Ishikawa (cell line): ENCODE measurements at regions not wholly inside any gene's neighbourhood (a gene's known extent, or its start where the extent isn't known, plus 50 kb on each side); places are given as distances from the start of the nearest gene placed in this dataset.

Experiments
- CEBPB ChIP-seq: IDR thresholded peaks from 2 replicates; pipeline ENCODE4 v1.6.1; 2012
- CREB1 ChIP-seq: IDR thresholded peaks from 2 replicates; pipeline ENCODE4 v1.6.1; 2012; ENCODE audit warnings: low read depth
- EGR1 ChIP-seq: IDR thresholded peaks from 2 replicates; pipeline ENCODE4 v1.6.1; 2012
- EP300 ChIP-seq: IDR thresholded peaks from 2 replicates; pipeline ENCODE4 v1.6.1; 2012; ENCODE audit warnings: borderline replicate concordance
- FOXM1 ChIP-seq: IDR thresholded peaks from 2 replicates; pipeline ENCODE4 v1.6.1; 2012; ENCODE audit warnings: low read depth, borderline replicate concordance
- MAX ChIP-seq: IDR thresholded peaks from 2 replicates; pipeline ENCODE4 v1.6.1; 2012
- NFIC ChIP-seq: IDR thresholded peaks from 2 replicates; pipeline ENCODE4 v1.6.1; 2012
- RAD21 ChIP-seq: IDR thresholded peaks from 2 replicates; pipeline ENCODE4 v1.6.1; 2012; ENCODE audit warnings: low read depth
- REST ChIP-seq: IDR thresholded peaks from 2 replicates; pipeline ENCODE4 v1.6.1; 2012; ENCODE audit warnings: low read depth, mild to moderate bottlenecking
- TAF1 ChIP-seq: IDR thresholded peaks from 2 replicates; pipeline ENCODE4 v1.6.1; 2012; ENCODE audit warnings: low read depth, mild to moderate bottlenecking
- TCF12 ChIP-seq: IDR thresholded peaks from 2 replicates; pipeline ENCODE4 v1.6.1; 2012; ENCODE audit warnings: low read depth
- TEAD4 ChIP-seq: IDR thresholded peaks from 2 replicates; pipeline ENCODE4 v1.6.1; 2012
- USF1 ChIP-seq: IDR thresholded peaks from 2 replicates; pipeline ENCODE4 v1.6.1; 2012
- YY1 ChIP-seq: IDR thresholded peaks from 2 replicates; pipeline ENCODE4 v1.6.1; 2012; ENCODE audit warnings: low read depth
- ZBTB7A ChIP-seq: IDR thresholded peaks from 2 replicates; pipeline ENCODE4 v1.6.1; 2012; ENCODE audit warnings: low read depth

GRCh38 chr10:53379956-53380355 lies 607.4 kb upstream of the MBL2 start:
- TF ChIP-seq TAF1 (no peak), USF1 (no peak), MAX (no peak), TEAD4 (no peak), EP300 (no peak), NFIC (no peak), FOXM1 (no peak), YY1 (no peak), RAD21 (no peak), EGR1 (no peak), ZBTB7A (no peak), CEBPB (no peak)

DNA sequence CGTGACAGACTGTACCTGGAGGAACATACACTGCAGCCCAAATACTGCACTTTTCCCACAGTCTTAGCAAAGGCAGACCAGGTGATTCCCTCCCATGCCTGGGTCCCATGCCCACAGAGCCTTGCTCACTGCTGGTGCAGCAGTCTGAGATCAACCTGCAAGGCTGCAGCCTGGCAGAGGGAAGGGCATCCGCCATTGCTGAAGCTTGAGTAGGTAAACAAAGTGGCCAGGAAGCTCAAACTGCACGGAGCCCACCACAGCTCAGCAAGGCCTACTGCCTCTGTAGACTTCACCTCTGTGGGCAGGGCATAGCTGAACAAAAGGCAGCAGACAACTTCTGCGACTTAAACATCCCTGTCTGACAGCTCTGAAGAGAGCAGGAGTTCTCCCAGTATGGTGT lies 597.8 kb upstream of the MBL2 start:
- no peak for TF ChIP-seq TCF12
- TF ChIP-seq MAX = no peak
- TF ChIP-seq USF1 = no peak
- TF ChIP-seq EP300 = no peak
- TF ChIP-seq FOXM1 = no peak
- TF ChIP-seq NFIC = no peak
- no peak for TF ChIP-seq CREB1
- TF ChIP-seq EGR1 = no peak
- no peak for TF ChIP-seq CEBPB
- no peak for TF ChIP-seq ZBTB7A
- no peak for TF ChIP-seq TEAD4
- no peak for TF ChIP-seq RAD21
- TF ChIP-seq REST = no peak
- no peak for TF ChIP-seq TAF1
- no peak for TF ChIP-seq YY1

DNA sequence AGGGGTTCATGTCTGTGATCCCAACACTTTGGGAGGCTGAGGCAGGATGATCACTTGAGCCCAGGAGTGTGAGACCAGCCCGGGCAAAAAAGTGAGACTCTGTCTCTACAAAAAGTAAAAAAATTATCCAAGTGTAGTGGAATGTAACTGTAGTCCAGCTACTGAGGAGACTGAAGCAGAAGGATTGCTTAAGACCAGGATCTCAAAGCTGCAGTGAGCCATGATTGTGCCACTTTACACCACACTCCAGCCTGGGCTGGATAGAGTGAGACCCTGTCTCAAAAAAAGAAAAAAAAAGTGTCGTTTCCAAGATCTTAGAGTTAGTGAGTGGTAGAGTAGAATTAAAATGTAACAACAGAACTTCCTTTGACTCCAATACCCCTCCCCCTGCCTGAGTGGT lies 589.4 kb upstream of the MBL2 start:
- no peak for TF ChIP-seq EGR1
- TF ChIP-seq TAF1 = no peak
- TF ChIP-seq CEBPB = no peak
- TF ChIP-seq TEAD4 = no peak
- TF ChIP-seq FOXM1 = no peak
- no peak for TF ChIP-seq YY1

DNA sequence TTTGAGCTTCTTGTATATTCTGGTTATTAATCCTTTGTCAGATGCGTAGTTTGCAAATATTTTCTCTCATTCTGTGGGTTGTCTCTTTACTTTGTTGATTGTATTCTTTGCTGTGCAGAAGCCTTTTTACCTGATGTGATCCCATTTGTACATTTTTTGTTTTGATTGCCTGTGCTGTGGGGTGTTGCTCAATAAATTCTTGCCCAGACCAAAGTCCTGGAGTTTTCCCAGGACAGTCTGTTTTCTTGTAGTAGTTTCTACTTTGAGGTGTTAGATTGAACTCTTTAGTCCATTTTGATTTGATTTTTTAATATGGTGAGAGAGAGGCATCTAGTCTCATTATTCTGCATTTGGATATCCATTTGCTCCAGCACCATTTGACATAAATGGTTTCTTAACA lies 588.7 kb upstream of the MBL2 start:
- TF ChIP-seq EP300 (no peak), RAD21 (no peak), NFIC (no peak), TCF12 (no peak), TAF1 (no peak), USF1 (no peak), TEAD4 (no peak), CREB1 (no peak), MAX (no peak), REST (no peak), CEBPB (no peak), YY1 (no peak), ZBTB7A (no peak), EGR1 (no peak), FOXM1 (no peak)

GRCh38 chr10:53358536-53358935 lies 586.0 kb upstream of the MBL2 start:
- TF ChIP-seq USF1 (no peak), NFIC (no peak), CEBPB (no peak), REST (no peak), TCF12 (no peak), MAX (no peak), RAD21 (no peak), FOXM1 (no peak), TAF1 (no peak), ZBTB7A (no peak), TEAD4 (no peak), EGR1 (no peak), EP300 (no peak), YY1 (no peak), CREB1 (no peak)
